HEK293 (cell line): ENCODE measurements at regions not wholly inside any gene's neighbourhood (a gene's known extent, or its start where the extent isn't known, plus 50 kb on each side); places are given as distances from the start of the nearest gene placed in this dataset.

Source experiments
- CTCF ChIA-PET: fragments of 350-600 bp; formaldehyde crosslinking; extraction: SDS; loops from one replicate; lab custom pipeline; 2021; ENCODE audit warnings: antibody characterized with exemption; lab: Yijun Ruan, JAX
- POLR2A ChIA-PET: fragments of 300-600 bp; formaldehyde crosslinking; extraction: SDS; loops from one replicate; lab custom pipeline; 2020; ENCODE audit warnings: antibody characterized with exemption, inconsistent platforms; lab: Yijun Ruan, JAX
- H3K27ac ChIP-seq: fragments of 200-500 bp; sonication (Bioruptor generic); 2 replicates; pipeline ENCODE4 v1.5.1; 2014; ENCODE audit warnings: low read depth, low read length, control low read depth, inconsistent platforms; ENCODE audit errors: extremely low read depth
- H3K36me3 ChIP-seq, 2 experiments: fragments of 200-500 bp in 1 of 2; sonication (Bioruptor generic) in 1 of 2; 1 replicate in 1 of 2; 2 replicates in 1 of 2; pipeline ENCODE4 v1.5.1; 2014 to 2017; ENCODE audit warnings: inconsistent platforms in 2 of 2, low read length in 2 of 2; ENCODE audit not compliant: control insufficient read depth in 2 of 2, insufficient read depth in 1 of 2
- H3K4me1 ChIP-seq: fragments of 200-500 bp; sonication (Bioruptor generic); 2 replicates; pipeline ENCODE4 v1.5.1; 2014; ENCODE audit warnings: mild to moderate bottlenecking, low read length, inconsistent platforms; ENCODE audit not compliant: control insufficient read depth, insufficient read depth
- H3K4me3 ChIP-seq: 2 replicates; pipeline ENCODE4 v1.5.1; 2011; ENCODE audit warnings: low read depth, mild to moderate bottlenecking, control low read depth, low read length, moderate library complexity
- H3K9me3 ChIP-seq: fragments of 200-500 bp; sonication (Bioruptor generic); 2 replicates; pipeline ENCODE4 v1.5.1; 2014; ENCODE audit warnings: low read depth, low read length, inconsistent platforms; ENCODE audit not compliant: control insufficient read depth, insufficient read depth
- EGR2 ChIP-seq: fragments of 450-650 bp; formaldehyde crosslinking; IDR thresholded peaks from 2 replicates; pipeline ENCODE4 v1.5.1; 2016; ENCODE audit warnings: low read depth, missing biosample characterization, missing genetic modification characterization
- SCRT2 ChIP-seq: fragments of 450-650 bp; formaldehyde crosslinking; IDR thresholded peaks from 2 replicates; pipeline ENCODE4 v1.5.1; 2016; ENCODE audit warnings: missing biosample characterization, missing genetic modification characterization
- ZBTB49 ChIP-seq: fragments of 450-650 bp; formaldehyde crosslinking; IDR thresholded peaks from 2 replicates; pipeline ENCODE4 v1.5.1; 2016; ENCODE audit warnings: missing biosample characterization, missing genetic modification characterization, low read depth
- ZEB2 ChIP-seq: fragments of 450-650 bp; formaldehyde crosslinking; IDR thresholded peaks from 2 replicates; pipeline ENCODE4 v1.5.1; 2016; ENCODE audit warnings: missing biosample characterization, missing genetic modification characterization
- ZNF112 ChIP-seq: fragments of 450-650 bp; formaldehyde crosslinking; IDR thresholded peaks from 2 replicates; pipeline ENCODE4 v1.5.0; 2017; ENCODE audit warnings: missing biosample characterization, missing genetic modification characterization
- ZNF138 ChIP-seq: fragments of 450-650 bp; formaldehyde crosslinking; IDR thresholded peaks from 2 replicates; pipeline ENCODE4 v1.5.1; 2016; ENCODE audit warnings: missing biosample characterization, missing genetic modification characterization, borderline replicate concordance
- ZNF169 ChIP-seq: fragments of 450-650 bp; formaldehyde crosslinking; IDR thresholded peaks from 2 replicates; pipeline ENCODE4 v1.5.1; 2016; ENCODE audit warnings: missing biosample characterization, missing genetic modification characterization
- ZNF174 ChIP-seq: fragments of 450-650 bp; formaldehyde crosslinking; IDR thresholded peaks from 2 replicates; pipeline ENCODE4 v1.5.0; 2017; ENCODE audit warnings: missing biosample characterization, mild to moderate bottlenecking, missing genetic modification characterization
- ZNF202 ChIP-seq: fragments of 450-650 bp; formaldehyde crosslinking; IDR thresholded peaks from 2 replicates; pipeline ENCODE4 v1.5.1; 2016; ENCODE audit warnings: missing biosample characterization, missing genetic modification characterization, borderline replicate concordance
- ZNF362 ChIP-seq: fragments of 450-650 bp; formaldehyde crosslinking; IDR thresholded peaks from 2 replicates; pipeline ENCODE4 v1.5.1; 2016; ENCODE audit warnings: missing biosample characterization, missing genetic modification characterization
- ZNF398 ChIP-seq: fragments of 450-650 bp; formaldehyde crosslinking; IDR thresholded peaks from 2 replicates; pipeline ENCODE4 v1.5.1; 2017; ENCODE audit warnings: missing biosample characterization, missing genetic modification characterization
- ZNF416 ChIP-seq: fragments of 450-650 bp; formaldehyde crosslinking; IDR thresholded peaks from 2 replicates; pipeline ENCODE4 v1.5.1; 2016; ENCODE audit warnings: missing biosample characterization, missing genetic modification characterization
- ZNF423 ChIP-seq: fragments of 450-650 bp; formaldehyde crosslinking; IDR thresholded peaks from 2 replicates; pipeline ENCODE4 v1.5.1; 2016; ENCODE audit warnings: missing biosample characterization, missing genetic modification characterization
- ZNF488 ChIP-seq: fragments of 450-650 bp; formaldehyde crosslinking; IDR thresholded peaks from 2 replicates; pipeline ENCODE4 v1.5.1; 2016; ENCODE audit warnings: missing biosample characterization, missing genetic modification characterization
- ZNF514 ChIP-seq: fragments of 450-650 bp; formaldehyde crosslinking; IDR thresholded peaks from 2 replicates; pipeline ENCODE4 v1.5.1; 2016; ENCODE audit warnings: missing biosample characterization, missing genetic modification characterization
- ZNF596 ChIP-seq: fragments of 450-650 bp; IDR thresholded peaks from 2 replicates; pipeline ENCODE4 v1.5.0; 2018; ENCODE audit warnings: missing biosample characterization, mild to moderate bottlenecking, missing genetic modification characterization, moderate library complexity
- ZNF670 ChIP-seq: fragments of 450-650 bp; formaldehyde crosslinking; IDR thresholded peaks from 2 replicates; pipeline ENCODE4 v1.5.1; 2016; ENCODE audit warnings: missing biosample characterization, missing genetic modification characterization, low read depth
- ZNF792 ChIP-seq: fragments of 450-650 bp; formaldehyde crosslinking; IDR thresholded peaks from 2 replicates; pipeline ENCODE4 v1.5.1; 2016; ENCODE audit warnings: missing biosample characterization, missing genetic modification characterization
- ZSCAN5A ChIP-seq: fragments of 450-650 bp; formaldehyde crosslinking; IDR thresholded peaks from 2 replicates; pipeline ENCODE4 v1.5.1; 2016; ENCODE audit warnings: missing biosample characterization, missing genetic modification characterization
- TF ChIP-seq, protein P1 (sequence below): fragments of 450-650 bp; formaldehyde crosslinking; IDR thresholded peaks from 2 replicates; pipeline ENCODE4 v1.5.1; 2016; ENCODE audit warnings: missing biosample characterization, missing genetic modification characterization

DNA sequence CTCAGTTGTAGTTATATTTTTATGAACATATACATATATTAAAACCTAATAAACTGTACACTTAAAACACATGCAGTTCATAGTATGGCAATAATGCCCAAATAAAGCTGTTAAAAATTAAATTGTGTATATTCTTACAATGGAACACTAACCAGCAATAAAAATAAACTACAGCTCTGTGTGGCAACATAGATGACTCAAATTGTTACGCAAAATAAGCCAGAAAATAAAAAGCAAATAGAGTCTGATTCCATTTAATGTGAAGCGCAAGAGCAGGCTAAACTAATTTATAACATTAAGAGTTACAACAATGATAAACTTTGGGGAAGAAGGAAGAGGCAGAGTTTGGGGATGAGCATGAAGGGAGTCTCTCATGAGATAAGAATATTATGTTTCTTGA is 597.3 kb downstream of the TLE1 start:
- Histone ChIP-seq H3K4me3 (no peak overlapping the region), H3K27ac (no peak overlapping the region), H3K4me1 (no peaks in the 10 kb centered on the region), H3K9me3 (no peaks in the 10 kb centered on the region), H3K36me3 (no peaks in the 10 kb centered on the region)
- CTCF ChIA-PET = interaction anchor here (0.8 to 1.4 kb wide), 2 partner anchors 12 kb away, joined by 4 read pairs; no protein-coding TSS in a partner anchor
- POLR2A ChIA-PET = no interaction called here
- TF ChIP-seq ZNF112 (tag by site-specific recombination) (no peak), ZSCAN5A (no peak), SCRT2 (no peak), ZNF670 (tag by site-specific recombination) (no peak), ZNF169 (no peak), ZNF514 (tag by site-specific recombination) (no peak), ZNF398 (no peak), ZNF596 (tag by site-specific recombination) (no peak), ZBTB49 (tag by site-specific recombination) (no peak), ZNF792 (tag by site-specific recombination) (no peak), ZNF202 (tag by site-specific recombination) (no peak), ZEB2 (tag by site-specific recombination) (no peak), ZNF423 (tag by site-specific recombination) (no peak), EGR2 (no peak), ZNF488 (no peak), ZNF416 (tag by site-specific recombination) (no peak), ZNF174 (tag by site-specific recombination) (no peak)
- TF ChIP-seq, protein P1, sequence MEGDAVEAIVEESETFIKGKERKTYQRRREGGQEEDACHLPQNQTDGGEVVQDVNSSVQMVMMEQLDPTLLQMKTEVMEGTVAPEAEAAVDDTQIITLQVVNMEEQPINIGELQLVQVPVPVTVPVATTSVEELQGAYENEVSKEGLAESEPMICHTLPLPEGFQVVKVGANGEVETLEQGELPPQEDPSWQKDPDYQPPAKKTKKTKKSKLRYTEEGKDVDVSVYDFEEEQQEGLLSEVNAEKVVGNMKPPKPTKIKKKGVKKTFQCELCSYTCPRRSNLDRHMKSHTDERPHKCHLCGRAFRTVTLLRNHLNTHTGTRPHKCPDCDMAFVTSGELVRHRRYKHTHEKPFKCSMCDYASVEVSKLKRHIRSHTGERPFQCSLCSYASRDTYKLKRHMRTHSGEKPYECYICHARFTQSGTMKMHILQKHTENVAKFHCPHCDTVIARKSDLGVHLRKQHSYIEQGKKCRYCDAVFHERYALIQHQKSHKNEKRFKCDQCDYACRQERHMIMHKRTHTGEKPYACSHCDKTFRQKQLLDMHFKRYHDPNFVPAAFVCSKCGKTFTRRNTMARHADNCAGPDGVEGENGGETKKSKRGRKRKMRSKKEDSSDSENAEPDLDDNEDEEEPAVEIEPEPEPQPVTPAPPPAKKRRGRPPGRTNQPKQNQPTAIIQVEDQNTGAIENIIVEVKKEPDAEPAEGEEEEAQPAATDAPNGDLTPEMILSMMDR (tag by site-specific recombination) = no peak

DNA sequence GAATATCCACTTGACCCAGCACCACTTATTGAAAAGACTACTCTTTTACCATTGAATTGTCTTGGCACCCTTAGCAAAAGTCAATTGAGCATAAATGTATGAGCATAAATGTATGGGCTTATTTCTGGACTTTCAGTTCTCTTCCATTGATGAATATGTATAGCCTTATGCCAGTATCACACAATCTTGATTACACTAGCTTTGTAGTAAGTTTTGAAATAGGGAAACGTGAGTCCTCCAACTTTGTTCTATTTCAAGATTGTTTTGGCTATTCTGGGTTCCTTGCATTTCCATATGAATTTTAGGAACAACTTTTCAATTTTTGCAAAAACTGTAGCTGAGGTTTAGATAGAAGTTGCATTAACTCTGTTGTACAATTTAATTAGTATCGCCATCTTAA is 601.0 kb downstream of the TLE1 start:
- Histone ChIP-seq H3K4me3 (no peak overlapping the region), H3K4me1 (no peaks in the 10 kb centered on the region)
- TF ChIP-seq ZNF138 (tag by site-specific recombination) (no peak), ZNF362 (tag by site-specific recombination) (no peak)
- TF ChIP-seq, all 188 proteins: peak for 0
- Histone ChIP-seq H3K27ac (no peak overlapping the region), H3K36me3 (no peaks in the 10 kb centered on the region), H3K9me3 (no peaks in the 10 kb centered on the region)
- ChIA-PET CTCF (interaction anchor here (0.6 kb wide), 1 partner anchor 434 kb away, joined by 4 read pairs; no protein-coding TSS in a partner anchor), POLR2A (no interaction called here)
